ENCODE measurements at regions not wholly inside any gene's neighbourhood (a gene's known extent, or its start where the extent isn't known, plus 50 kb on each side); places are given as distances from the start of the nearest gene placed in this dataset.

DNA sequence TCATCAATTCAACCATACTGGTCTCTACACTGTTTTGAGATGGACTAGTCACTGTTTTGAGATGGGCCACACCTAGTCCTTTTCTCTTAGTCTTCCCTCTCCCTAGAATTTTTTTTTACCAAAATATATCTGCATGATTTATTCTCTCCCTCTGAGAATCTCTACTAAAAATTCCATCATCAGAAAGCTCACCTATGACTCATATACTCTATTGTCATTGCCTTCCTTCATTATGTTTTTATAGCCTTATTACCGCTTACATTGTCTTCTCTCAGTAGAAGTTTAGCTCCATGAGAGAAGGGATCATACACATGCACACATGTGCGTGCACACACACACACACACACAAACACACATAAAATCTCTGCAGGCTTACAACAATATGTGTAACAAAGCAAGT is 303.6 kb downstream of the PCDH10 start:
- DNase-seq = no peak

DNA sequence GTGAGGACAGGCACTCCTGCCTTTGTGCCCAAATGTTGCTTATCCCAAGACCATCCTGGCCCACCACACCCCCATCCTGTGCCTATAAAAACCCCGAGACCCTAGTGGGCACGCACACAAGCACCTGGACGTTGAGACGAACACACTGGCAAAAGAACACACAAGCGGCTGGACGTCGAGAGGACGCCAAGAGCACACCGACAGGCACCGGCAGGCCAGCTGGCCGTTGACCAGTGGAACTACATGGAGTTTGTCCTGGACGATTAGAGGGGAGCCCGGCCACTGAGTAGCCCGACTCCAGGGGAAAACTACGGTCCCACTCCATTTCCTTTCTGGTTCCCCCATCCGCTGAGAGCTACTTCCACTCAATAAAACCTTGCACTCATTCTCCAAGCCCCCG is 301.7 kb downstream of the PCDH10 start:
- no peak for DNase-seq

DNA sequence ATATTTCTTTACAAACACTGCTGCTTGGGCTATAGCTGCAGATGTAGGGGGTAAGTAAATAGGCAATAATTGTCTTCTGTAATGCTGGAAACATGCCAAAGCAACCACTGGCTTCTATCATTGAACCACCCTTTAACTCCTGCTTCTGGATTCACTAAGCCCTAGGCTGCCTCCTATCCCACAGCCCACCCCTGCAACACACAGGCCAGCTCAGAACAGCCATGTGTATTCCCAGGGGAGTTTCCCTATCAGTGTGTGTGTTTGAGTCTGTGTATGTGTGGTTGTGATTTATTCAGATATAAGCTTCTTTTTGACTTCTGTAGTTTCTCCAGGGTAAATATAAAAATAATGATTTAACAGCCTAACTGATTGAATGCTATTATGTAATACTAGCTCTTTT is 291.3 kb downstream of the PCDH10 start:
- no peak for DNase-seq

DNA sequence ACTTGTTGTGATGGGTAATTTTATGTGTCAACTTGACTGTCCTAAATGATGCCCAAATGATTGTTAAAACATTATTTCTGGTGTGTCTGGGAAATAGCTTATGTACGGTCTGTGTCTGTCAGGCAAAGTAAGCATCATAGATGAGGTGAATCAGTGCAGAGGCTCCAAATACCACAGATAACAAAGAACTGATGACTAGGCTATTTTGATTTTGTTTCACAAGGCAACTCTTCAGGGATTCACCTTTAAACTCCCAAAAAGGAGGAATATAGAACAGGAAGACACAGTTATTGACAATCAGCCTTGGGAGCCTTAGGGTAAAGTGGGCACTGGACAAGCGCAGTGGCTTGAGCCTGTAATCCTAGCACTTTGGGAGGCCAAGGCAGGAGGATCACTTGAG is 290.7 kb downstream of the PCDH10 start:
- no peak for DNase-seq

DNA sequence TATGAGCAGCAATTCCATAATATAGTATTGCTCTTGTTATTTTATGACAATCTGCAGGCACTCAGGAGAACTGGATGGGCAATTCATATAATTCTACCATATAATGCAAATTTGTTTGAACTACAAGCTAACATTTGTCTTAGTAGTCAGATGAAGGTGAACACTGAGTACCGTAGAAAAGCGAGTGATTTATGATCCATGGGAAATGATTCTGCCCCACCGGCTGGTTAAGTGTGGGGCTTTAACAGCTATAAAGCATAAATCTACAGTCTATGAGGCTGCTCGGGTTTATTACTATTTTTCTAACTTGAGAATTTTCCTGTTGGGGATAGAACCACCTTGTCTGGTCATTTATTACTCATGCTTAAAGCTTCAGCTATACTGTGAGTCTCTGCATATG is 275.5 kb downstream of the PCDH10 start:
- no peak for DNase-seq

DNA sequence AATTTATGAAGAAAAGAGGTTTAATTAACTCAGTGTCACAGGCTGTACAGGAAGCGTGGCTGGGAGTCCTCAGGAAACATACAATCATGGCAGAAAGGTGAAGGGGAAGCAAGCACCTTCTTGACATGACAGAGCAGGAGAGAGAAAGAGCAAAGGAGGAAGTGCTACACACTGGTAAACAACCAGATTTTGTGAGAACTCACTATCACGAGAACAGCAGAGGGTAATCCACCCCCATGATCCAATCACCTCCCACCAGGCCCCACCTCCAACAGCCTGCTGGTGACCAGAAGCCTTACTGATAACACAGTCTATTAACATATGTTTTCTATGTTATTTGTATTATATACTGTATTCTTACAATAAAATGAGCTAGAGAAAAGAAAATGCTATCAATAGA is 254.8 kb downstream of the PCDH10 start:
- no peak for DNase-seq

DNA sequence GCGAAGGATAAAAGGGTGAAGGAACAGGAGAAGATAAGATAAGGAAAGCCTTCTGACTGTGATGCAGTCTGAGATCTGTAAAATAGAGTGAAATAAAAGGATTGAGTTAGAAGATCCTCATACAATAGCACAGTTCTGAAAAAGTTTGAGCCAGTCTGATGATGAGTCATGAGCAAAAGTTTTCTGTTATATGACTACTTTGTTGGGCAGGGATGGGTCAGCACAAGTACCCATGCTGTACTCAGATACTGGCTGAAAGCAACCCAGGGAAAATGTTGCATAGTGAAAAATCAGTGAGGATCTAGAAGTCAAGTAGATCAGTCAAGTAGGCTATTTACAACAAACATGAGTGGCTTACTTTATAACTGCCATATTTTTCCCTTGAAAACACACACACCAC is 253.5 kb downstream of the PCDH10 start:
- no peak for DNase-seq

DNA sequence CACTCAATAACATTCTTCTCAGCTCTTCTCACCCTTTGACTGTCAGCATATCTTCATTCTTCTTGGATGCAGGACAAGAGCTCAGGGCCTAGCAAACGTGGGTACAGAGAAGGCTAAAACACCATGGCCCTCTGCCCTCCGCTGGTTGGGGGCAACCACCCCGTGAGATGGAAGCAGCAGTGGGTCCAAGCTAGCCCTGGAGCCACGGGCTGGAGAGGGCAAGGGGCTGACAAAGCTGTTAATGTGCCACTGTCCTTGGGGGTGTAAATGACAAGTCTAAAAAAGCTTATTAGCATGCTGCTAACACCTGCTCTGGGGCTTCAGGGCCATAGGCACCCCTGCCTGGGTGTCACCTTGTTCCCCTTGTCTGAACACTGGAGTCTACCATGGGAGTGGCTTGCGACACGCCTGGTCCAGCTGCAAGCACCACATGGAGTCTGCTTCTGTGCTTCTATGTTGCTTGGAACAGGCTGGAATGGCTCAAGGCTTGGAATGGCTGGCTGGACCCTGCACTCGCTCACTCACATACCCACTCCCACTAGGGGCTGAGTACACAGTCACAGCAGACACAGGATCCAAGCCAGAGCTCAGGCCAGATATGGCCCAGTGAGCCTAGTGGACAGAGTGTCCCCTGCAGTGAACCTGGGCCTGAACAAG is 246.0 kb downstream of the PCDH10 start:
- no peak for DNase-seq

DNA sequence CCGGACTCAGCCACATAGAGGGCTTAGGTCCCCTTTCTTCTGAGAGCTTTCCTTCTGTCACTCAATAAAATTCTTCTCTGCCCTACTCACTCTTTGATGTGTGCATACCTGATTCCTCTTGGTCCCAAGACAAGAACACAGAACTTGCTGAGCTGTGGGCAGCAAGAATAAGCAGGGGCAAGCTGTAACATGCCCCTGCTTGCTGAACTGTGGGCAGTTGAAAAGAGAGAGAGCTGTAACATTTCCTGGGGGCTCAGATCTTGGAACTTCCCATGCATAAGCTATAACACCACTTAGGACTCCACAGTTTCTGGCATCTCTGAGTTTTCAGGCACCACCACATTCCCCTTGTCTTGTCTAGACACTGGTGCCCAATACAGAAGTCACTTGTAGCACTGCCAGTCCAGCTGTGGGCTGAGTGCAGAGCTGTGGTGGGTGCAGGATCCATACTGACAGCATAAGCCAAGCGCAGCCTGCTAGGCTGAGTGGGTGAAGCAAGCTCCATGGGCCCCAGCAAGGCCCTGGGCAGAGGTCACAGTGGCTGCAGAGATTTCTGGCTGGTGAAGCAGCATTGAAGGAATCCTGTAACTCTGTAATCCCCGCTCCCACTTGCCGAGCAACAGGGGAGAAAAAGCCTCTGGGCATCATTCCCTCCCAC is 241.2 kb downstream of the PCDH10 start:
- no peak for DNase-seq

DNA sequence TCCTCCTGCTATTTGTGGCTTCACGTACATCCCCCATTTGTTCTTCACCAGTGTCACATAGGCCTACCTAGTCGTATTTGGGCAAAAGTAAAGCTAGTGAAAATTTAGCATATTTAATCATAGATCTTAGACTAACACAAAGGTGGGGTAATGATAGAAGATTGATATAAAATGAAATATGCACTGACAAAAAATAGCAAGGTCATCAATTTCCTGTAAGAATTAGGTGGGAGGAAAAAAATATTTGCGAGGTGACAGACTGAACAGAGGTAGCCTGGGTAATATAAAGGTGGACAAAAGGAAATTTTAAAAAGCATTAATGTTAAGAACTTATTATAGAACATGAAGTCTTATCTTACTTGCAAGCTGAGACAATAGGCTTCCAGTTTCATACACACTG is 239.9 kb downstream of the PCDH10 start:
- DNase-seq = no peak

DNA sequence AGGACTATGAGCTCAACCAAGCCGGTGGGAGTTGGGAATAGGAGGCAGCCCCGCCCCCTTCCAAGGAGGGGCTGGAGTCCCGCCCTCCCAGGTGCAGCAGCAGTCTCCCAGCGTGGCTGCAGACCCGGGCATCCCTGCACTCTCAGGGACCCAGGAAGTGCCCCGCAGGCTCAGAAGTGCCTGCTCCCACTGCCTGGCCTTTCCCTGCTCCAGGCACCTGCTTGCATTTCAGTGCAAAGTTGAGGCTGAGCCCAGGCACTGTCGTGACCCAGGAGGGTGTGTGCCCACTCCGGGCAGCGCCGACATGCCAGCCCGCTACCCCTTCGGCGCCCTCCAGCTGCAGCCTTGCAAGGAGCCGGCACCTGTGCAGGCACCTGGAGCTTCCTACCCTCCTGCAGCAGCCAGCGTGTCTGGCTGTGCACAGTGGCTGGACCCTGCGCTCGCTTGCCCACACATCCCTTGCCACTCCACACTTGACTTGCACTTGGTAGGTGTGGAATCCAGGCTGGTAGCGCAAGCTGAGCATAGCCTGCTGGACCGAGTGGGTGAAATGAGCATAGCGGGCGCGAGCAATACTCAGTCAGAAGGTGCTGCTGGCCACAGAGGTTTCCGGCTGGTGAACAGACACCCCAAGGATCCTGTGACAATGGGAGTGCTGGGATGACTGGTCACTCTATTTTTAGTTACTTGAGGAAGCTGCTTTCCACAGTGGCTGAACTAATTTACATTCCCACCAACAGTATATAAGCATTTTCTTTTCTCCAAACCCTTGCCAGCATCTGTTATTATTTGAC is 236.3 kb downstream of the PCDH10 start:
- no peak for DNase-seq

DNA sequence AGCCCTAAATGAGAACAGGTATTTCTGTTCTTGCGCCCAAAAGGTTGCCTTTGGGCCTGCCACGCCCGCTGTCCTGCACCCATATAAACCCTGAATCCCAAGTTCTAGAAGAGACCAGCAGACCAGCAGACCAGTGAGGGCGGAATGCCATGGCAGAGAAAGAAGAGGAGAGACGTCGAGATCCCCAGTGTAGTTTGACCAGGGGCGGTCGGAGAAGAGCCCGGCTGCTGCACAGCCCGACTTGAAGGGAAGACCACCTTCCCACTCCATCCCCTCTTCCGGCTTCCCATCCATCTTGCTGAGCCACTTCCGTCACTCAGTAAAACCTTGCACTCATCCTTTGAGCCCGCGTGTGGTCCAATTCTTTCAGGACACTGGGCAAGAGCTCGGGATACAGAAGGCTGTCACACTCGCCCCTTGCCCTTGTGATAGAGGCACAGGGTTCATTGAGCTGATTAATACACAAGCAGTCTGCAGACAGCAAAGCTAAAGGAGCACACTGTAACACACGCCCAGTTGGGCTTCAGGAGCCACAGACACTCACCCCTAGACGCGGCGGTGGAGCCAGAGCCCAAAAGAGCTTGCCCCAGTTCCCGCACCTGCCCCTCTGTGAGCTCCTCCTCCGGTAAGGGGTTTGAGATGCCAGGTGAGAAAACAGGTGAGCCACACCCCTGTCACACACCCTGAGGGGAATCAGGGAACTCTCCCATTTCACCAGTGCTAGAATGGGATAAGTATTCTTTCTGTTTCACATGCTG is 230.8 kb downstream of the PCDH10 start:
- no peak for DNase-seq

DNA sequence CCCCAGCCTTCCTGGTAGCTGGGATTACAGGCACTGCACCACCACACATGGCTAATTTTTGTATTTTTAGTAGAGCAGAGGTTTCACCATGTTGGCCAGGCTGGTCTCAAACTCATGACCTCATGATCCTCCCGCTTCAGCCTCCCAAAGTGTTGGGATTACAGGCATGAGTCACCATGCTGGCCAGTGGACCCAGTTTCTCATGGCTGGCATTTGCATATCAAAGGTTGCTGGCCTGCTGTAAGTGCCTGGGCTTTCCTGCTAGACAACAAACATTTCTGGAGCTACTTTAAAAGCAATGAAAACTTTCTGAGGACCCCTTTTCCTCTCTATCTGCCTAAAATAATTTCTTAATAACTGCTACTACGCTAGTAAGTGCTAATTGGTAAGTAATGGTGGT is 228.2 kb downstream of the PCDH10 start:
- DNase-seq = no peak

DNA sequence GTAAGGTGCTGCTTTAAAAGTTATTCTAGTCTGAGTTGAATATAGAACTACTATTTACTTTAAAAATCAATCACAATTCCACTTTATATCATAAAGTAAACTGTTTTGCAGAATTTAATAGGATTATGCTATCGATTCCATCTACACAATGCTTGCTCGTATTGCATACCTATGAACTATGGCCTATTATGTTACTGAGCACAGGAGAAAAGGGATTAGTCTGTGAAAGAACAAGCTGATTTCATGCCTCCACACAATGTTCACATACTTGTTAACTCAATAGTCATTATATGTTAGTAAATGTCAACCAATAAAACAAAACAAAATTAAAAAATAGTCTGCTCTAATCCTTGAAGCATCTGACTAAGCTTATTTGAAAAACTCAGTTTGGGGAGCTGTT is 223.6 kb downstream of the PCDH10 start:
- no peak for DNase-seq

DNA sequence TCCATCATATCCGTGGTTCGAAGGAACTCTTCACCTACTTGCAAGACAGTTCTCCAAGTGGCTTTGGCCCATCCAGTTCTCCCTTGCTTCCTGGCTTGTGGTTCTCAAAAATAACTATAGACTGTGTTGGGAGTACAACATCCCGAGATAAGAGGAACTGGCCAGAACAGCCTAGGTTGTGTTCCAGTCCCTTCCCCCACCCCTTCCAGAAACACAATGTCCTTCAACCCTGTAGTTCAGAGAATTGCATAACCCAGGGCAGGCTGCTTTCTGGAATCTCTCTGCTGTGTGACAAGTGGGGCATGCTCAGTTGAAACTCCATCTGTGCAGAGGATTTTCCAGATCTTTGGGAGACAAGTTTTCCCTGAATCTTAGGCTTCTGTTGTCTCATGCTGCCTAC is 206.5 kb downstream of the PCDH10 start:
- no peak for DNase-seq

DNA sequence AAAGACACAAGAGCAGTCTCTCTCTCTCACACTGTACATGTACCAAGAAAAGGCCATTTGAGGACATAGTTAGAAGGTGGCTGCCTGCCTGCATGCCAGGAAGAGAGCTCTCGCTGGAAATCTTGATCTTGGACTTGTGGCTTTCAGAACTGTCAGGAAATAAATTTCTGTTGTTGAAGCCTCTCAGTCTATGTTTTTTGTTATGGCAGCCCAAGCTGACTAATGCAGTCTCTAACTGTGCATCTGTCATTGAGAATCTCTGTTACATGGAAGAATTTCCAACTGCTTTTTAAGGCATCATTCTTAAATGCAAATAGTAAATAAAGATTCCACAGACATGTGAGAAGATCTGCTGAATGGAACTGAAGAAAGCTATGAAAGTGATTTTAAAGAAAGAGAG is 198.3 kb downstream of the PCDH10 start:
- no peak for DNase-seq

DNA sequence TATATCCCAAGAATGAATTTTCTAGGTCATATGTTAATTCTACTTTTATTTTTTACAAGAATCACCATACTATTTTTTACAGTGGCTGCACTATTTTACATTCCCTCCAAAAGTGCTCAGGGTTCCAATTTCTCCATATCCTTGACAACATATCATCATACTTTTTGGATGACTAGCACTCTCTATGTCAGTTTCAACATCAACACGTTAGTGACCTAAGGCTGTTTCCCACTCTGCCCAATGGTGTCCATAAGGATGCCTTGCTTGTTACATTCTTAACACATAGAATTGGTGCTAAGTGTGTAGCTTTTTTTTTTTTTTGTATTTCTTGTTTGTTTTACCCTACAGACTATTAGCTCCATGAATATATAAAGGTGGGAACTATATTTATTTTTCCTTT is 175.4 kb downstream of the PCDH10 start:
- no peak for DNase-seq

DNA sequence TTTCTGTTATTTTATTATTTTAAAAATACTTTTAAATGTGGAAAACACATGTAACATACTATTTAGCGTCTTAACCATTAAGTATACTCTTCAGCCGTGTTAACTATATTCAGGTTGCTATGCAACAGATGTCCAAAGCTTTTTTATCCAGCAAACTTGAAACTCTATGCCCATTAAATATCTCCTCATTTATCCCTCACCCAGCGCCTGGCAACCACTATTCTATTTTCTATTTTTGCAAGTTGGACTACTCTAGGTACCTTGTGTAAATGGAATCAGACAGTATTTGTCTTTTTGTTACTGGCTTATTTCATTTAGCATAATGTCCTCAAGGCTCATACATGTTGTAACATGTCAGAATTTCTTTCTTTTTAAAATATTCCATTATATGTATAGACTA is 174.6 kb downstream of the PCDH10 start:
- DNase-seq = no peak

DNA sequence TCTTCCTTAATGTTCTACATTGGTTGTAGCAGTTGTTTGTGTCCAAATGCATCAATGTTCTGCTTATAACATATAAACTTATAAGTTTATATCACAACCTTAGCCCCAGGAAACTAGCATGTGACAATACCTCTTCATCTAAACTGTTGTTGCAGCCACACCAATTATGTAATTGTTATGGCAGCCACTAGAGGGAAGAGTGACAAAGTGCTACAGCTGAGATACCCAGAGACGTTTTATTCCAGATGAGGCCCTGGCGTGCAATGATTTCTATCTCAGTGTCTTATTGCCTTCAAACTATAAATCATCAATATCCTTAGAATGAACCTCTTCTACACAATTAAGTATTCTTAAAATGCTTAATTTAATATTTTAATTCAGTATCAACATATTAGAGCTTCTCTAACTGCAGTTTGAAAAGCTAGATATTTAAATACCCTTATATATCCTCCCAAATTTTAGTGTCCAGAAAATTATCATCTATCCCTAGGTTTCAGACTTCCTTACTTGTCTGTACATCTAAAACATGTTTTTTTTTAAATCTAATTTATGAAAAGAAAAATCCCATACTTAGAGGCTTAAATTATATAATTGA is 171.6 kb downstream of the PCDH10 start:
- DNase-seq = peak; percentile 30

DNA sequence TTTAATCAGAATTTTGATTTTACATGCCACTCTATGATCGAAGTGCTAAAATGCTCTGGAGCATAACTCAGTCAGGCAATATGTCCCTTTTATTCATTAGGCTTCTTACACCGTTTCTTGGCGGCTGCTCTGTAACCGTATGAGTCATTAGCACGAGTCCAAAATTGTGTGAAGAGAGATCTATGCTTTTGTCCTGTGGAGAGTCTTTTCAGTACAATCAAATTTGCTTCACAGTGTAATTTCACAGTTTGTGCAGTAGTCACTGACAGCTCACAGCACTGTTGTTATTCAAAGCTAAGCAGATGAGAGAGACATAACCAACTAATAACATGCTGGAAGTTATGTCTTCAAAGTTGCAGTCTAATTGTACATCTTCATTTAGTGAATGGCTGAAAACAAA is 167.8 kb downstream of the PCDH10 start:
- DNase-seq = no peak

DNA sequence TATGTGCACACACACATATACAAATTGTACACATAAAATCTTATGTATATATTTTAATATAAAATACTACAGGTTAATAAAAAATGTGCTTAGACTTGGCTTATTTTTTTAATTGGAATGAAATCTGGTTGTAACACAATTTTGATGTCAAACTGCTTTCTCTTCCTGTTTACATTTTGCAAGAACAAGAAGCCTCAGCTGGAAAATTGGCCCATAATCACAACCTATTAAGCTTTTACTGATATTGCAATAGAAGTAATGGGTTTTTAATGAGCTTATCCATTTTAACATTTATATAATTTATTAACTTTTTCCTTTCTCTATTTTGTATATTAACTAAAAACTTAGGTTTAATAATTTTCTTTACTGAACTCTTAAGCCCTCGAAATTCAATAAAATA is 165.9 kb downstream of the PCDH10 start:
- no peak for DNase-seq

DNA sequence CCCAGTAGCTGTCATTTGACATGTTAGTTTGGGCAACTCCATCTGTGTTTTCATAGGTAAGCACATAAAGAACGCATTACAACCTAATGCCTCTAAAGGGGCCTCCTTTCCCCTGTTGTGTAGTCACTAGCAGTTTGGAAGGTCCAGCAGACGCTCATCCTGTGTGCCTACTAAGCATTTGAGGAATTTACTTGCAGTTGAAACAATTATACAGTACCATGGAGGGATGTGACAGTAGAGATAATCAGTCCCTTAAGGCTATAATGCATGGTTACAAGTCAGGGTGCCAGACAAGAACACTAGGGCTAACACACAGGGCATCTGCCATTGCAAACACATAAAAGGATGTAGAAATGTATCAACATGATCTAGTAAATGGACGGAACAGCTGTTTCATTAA is 138.3 kb downstream of the PCDH10 start:
- DNase-seq = no peak

DNA sequence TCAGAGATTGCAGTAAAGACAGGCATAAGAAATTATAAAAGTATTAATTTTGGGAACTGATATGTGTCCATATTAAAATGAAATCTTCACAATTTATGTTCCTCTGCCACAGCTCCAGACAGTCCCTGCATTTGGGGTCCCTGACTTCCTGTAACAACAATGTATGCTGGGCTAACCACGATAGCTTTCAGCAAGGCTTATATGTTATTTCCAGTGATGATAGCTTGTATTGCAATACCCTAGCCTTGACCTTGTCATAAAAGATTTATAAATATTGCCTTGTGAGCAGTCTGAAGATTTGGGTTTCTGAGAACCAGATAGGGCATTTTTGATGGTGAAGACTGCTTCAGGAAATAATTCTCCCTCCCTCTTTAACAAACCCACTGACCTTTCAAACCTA is 129.5 kb downstream of the PCDH10 start:
- DNase-seq = no peak
